Esophagus muscularis mucosa (tissue), 4 donors: ENCODE measurements at regions not wholly inside any gene's neighbourhood (a gene's known extent, or its start where the extent isn't known, plus 50 kb on each side); places are given as distances from the start of the nearest gene placed in this dataset.
A peak's percentile ranks its signal among the peaks of the same experiment; 100 is the strongest.

Experiments used
- DNase-seq: peaks from one replicate; pipeline ENCODE4 v3.0.0-alpha.2; 2017; ENCODE audit errors: extremely low spot score
- H3K27ac ChIP-seq, 4 donors: fragments of 200-600 bp; sonication (generic); replicated peaks in 1 of 4; 1 replicate in 3 of 4; 2 replicates in 1 of 4; pipeline ENCODE4 v1.5.1; 2016 to 2019; ENCODE audit warnings: mild to moderate bottlenecking in 1 of 4
- H3K27me3 ChIP-seq, 4 donors: fragments of 200-600 bp; sonication (generic); one replicate each; pipeline versions ENCODE4 v1.5.1 to v1.6.0; 2016 to 2019
- H3K36me3 ChIP-seq, 4 donors: fragments of 200-600 bp; sonication (generic); one replicate each; pipeline ENCODE4 v1.5.1; 2016 to 2019
- H3K4me1 ChIP-seq, 4 donors: fragments of 200-600 bp; sonication (generic); one replicate each; pipeline ENCODE4 v1.5.1; 2016 to 2019
- H3K4me3 ChIP-seq, 4 donors: fragments of 200-600 bp; sonication (generic); 1 replicate in 2 of 4; 2 replicates in 2 of 4; pipeline ENCODE4 v1.5.1; 2016 to 2019; ENCODE audit warnings: mild to moderate bottlenecking in 4 of 4, moderate library complexity in 1 of 4
- H3K9me3 ChIP-seq, 4 donors: fragments of 200-600 bp; sonication (generic); 1 replicate in 3 of 4; 2 replicates in 1 of 4; pipeline ENCODE4 v1.5.1; 2016 to 2019
- EP300 ChIP-seq: sonication (generic); formaldehyde crosslinking; IDR thresholded peaks from one replicate; pipeline ENCODE4 v1.6.1; 2017; ENCODE audit warnings: antibody characterized with exemption
- POLR2A ChIP-seq: fragments of 450-650 bp; IDR thresholded peaks from one replicate; pipeline ENCODE4 v1.6.1; 2017; ENCODE audit warnings: antibody characterized with exemption, moderate library complexity, mild to moderate bottlenecking, low read depth
- POLR2AphosphoS5 ChIP-seq, 2 donors: sonication (generic); formaldehyde crosslinking; IDR thresholded peaks; one replicate each; pipeline ENCODE4 v1.6.1; 2017; ENCODE audit warnings: antibody characterized with exemption in 2 of 2
- WGBS: methylation state at CpG from one replicate; pipeline ENCODE4 v1.1.5; 2018; 5-methylcytosine and 5-hydroxymethylcytosine counted together
- intact Hi-C: fragments of 100-400 bp; cut with DNase I; formaldehyde crosslinking; loops from one replicate; pipeline ENCODE4 v1.15.1; 2023
- TF ChIP-seq, protein P1 (sequence below), 3 experiments: fragments of 200-600 bp in 2 of 3; fragments of 450-650 bp in 1 of 3; sonication (generic) in 2 of 3; IDR thresholded peaks; one replicate each; pipeline ENCODE4 v1.5.1; 2017 to 2019; ENCODE audit warnings: antibody characterized with exemption in 3 of 3, mild to moderate bottlenecking in 2 of 3, moderate library complexity in 1 of 3

- Histone ChIP-seq H3K4me3 (no peak overlapping the region), H3K27ac (no peak overlapping the region), H3K36me3 (no peaks in the 10 kb centered on the region), H3K27me3 (no peaks in the 10 kb centered on the region), H3K9me3 (no peaks in the 10 kb centered on the region), H3K4me1 (no peaks in the 10 kb centered on the region)
- TF ChIP-seq, protein P1, sequence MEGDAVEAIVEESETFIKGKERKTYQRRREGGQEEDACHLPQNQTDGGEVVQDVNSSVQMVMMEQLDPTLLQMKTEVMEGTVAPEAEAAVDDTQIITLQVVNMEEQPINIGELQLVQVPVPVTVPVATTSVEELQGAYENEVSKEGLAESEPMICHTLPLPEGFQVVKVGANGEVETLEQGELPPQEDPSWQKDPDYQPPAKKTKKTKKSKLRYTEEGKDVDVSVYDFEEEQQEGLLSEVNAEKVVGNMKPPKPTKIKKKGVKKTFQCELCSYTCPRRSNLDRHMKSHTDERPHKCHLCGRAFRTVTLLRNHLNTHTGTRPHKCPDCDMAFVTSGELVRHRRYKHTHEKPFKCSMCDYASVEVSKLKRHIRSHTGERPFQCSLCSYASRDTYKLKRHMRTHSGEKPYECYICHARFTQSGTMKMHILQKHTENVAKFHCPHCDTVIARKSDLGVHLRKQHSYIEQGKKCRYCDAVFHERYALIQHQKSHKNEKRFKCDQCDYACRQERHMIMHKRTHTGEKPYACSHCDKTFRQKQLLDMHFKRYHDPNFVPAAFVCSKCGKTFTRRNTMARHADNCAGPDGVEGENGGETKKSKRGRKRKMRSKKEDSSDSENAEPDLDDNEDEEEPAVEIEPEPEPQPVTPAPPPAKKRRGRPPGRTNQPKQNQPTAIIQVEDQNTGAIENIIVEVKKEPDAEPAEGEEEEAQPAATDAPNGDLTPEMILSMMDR (IDR thresholded peaks at IDR 0.05), result peak; percentile 49 to 68 (median 59)
- no peak for TF ChIP-seq POLR2A
- 16% methylated on average over 12 of the region's 12 CpGs for WGBS
- no peak for DNase-seq
- intact Hi-C loops, result loop anchor here (5.0 kb wide), 1 partner anchor 716 kb away; no protein-coding TSS in a partner anchor
These were observed 100.1 kb upstream of the RGS17 start for GRCh38 chr6:153231048-153231646.

DNA sequence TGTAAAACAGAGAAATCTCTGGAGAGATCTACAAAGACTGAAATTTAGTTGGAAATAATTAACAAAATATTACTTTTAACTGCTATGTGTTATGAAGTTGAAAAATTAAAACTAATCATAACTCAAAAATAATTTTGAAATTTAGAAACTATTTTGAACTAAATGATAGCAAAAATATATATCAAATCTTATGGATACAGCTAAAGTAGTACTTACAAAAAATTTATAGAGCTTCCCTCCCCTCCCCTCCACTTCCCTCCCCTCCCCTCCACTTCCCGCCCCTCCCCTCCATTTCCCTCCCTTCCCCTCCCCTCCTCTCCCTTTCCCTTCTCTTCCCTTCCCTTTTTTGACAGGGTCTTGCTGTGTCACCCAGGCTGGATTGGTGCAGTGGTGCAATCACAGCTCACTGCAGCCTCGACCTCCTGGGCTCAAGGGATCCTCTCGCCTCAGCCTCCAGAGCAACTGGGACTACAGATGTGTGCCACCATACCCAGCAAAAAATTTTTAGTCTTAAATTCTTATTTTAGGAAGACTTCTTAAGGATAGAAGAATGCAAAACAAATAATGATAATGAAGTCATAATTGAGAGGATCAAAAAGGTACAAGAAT is 87.2 kb upstream of the RGS17 start:
- TF ChIP-seq EP300 (no peak), POLR2AphosphoS5 (IDR thresholded peaks at IDR 0.05) (no peak), POLR2A (no peak)
- TF ChIP-seq, protein P1 (IDR thresholded peaks at IDR 0.05), result no peak
- no peak overlapping the region for H3K27ac ChIP-seq
- H3K27me3 ChIP-seq, result no peaks in the 10 kb centered on the region
- H3K36me3 ChIP-seq, result no peaks in the 10 kb centered on the region
- no peaks in the 10 kb centered on the region for H3K9me3 ChIP-seq
- H3K4me3 ChIP-seq, result no peak overlapping the region
- DNase-seq, result no peak
- intact Hi-C loops, result no loop called here
- no peaks in the 10 kb centered on the region for H3K4me1 ChIP-seq
- WGBS, result 90% methylated on average over 3 of the region's 3 CpGs

GRCh38 chr6:153216789-153217188 is 85.7 kb upstream of the RGS17 start:
- intact Hi-C loops, result no loop called here
- no peaks in the 10 kb centered on the region for H3K4me1 ChIP-seq
- H3K9me3 ChIP-seq, result no peaks in the 10 kb centered on the region
- H3K36me3 ChIP-seq, result no peaks in the 10 kb centered on the region
- H3K27me3 ChIP-seq, result no peaks in the 10 kb centered on the region
- no peak for TF ChIP-seq POLR2A
- TF ChIP-seq EP300, result no peak
- no peak for TF ChIP-seq POLR2AphosphoS5 (IDR thresholded peaks at IDR 0.05)
- TF ChIP-seq, protein P1 (IDR thresholded peaks at IDR 0.05), result no peak
- no peak for DNase-seq
- WGBS, result 92% methylated on average over 2 of the region's 2 CpGs
- H3K27ac ChIP-seq, result no peak overlapping the region
- H3K4me3 ChIP-seq, result no peak overlapping the region

- H3K9me3 ChIP-seq, result no peaks in the 10 kb centered on the region
- H3K27ac ChIP-seq, result no peak overlapping the region
- no peak overlapping the region for H3K4me3 ChIP-seq
- no peaks in the 10 kb centered on the region for H3K27me3 ChIP-seq
- WGBS, result 63% methylated on average over 5 of the region's 5 CpGs
- no peaks in the 10 kb centered on the region for H3K4me1 ChIP-seq
- DNase-seq, result no peak
- intact Hi-C loops, result no loop called here
- TF ChIP-seq, protein P1 (IDR thresholded peaks at IDR 0.05), result no peak
- TF ChIP-seq EP300, result no peak
- no peak for TF ChIP-seq POLR2A
- H3K36me3 ChIP-seq, result no peaks in the 10 kb centered on the region
These were observed 84.2 kb upstream of the RGS17 start for GRCh38 chr6:153215242-153215641.

- no peaks in the 10 kb centered on the region for H3K36me3 ChIP-seq
- H3K27ac ChIP-seq, result no peak overlapping the region
- TF ChIP-seq POLR2A, result no peak
- no peak for TF ChIP-seq EP300
- TF ChIP-seq POLR2AphosphoS5 (IDR thresholded peaks at IDR 0.05), result no peak
- TF ChIP-seq, protein P1 (IDR thresholded peaks at IDR 0.05), result no peak
- peaks cover 0 to 3% (median 0%) of the 10 kb centered on the region in 4 donors for H3K9me3 ChIP-seq
- intact Hi-C loops, result no loop called here
- WGBS, result 75% methylated on average over 1 of the region's 1 CpG
- H3K4me3 ChIP-seq, result no peak overlapping the region
- no peak for DNase-seq
- H3K27me3 ChIP-seq, result no peaks in the 10 kb centered on the region
- H3K4me1 ChIP-seq, result no peaks in the 10 kb centered on the region
These were observed 83.4 kb upstream of the RGS17 start for GRCh38 chr6:153214436-153214835.
